NK-92 treated with Interleukin-12 subunit alpha and Interleukin-12 subunit beta, amount 100 ng/mL, for 24 hours (cell line): ENCODE measurements at regions not wholly inside any gene's neighbourhood (a gene's known extent, or its start where the extent isn't known, plus 50 kb on each side); places are given as distances from the start of the nearest gene placed in this dataset.
"Not testable (repeated sequence)": the region's sequence is repeated elsewhere in the genome, so short reads cannot be mapped to it uniquely, and the experiment has no call there.

Experiments
- DNase-seq: peaks from one replicate; lab custom pipeline; 2025; lab: John Stamatoyannopoulos, UW

DNA sequence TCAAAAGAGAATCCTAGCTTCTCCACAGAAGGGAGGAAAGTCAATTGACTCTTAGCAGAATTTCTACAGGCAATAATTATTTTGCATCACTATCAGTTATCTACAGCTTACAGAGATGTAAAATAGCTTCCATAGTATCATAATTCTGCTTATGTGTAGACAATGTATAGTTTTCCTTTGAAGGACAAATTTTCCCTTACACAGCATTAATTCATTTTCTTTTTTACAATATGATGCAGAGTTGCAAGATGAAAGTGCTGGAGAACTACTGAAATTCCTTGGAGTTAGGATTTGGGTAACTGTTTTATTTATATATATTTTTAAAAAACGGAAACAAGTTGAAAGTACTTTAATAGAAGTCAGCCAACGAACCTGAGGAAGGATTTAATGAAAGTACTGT, 111.0 kb upstream of the CPHXL start:
- DNase-seq: no peak

DNA sequence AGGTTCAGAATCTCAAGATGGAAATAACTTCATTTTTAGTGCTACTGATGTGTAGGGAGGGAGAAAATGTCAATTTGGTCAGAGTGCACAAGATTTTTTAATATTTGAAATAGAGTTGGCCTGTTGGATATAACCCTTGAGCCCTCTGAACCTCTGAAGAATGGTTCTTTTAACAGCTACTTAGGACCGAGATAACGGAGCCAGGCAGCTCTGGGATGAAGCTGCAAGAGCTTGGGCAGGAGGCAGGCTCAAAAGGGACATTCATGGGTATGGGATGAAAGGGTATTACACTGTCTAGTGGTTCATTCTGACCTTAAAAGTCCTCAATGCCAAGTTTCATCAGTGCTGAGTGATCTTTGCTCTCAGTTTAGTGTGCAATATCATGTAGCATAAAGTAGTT, 111.4 kb upstream of the CPHXL start:
- DNase-seq: no peak

DNA sequence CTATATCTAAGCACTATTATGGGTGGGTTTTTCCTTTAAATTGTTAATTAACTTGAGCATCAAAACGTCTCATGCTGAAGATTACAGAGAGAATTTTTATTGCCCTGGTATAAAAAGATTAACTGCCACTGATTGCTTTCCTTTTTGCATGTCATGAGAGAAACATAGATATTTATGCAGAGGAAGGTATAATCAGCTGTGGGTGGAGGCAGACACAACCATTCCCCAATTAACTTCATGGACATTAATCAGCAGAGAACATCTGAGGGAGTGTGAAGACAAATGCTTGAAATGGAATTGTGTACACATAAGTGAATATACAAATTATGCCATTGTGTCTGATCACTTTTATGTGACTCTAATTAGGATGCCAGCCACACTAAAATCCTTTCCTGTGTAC, 115.2 kb upstream of the CPHXL start:
- no peak for DNase-seq

DNA sequence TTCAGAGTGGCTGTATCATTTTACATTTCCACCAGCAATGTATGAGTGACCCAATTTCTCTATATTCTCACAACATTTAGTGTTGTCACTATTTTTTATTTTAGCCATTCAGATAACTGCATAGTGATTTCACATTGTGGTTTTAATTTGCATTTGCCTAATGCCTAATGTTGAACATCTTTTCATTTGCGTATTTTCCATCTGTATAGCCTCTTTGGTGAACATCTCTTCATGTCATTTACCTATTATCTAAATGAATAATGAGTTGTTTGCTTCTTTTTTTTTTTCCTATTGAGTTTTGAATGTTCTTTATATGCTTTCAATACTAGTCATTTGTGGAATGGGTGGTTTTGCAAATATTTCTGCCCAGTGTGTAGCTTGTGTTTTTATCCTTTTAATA, 120.9 kb upstream of the CPHXL start:
- no peak for DNase-seq

DNA sequence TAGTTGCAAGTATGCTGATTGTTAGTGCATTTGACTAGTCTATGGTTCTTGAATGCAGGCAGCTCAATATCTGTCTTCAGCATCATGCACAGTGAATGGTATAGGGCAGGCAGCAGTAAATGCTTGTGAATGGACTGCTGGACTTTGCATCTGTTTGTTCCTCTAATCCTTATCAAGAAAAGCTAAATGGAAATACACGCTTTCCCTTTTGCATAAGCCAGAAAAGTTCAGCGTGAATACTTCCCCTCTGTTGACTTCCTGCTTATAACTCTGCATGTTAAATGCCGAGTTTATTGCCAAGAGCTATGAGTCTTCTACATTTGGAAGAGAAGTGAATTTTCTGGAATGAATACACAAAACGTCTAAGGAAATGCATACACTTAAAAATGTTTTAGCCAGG, 127.9 kb upstream of the CPHXL start:
- no peak for DNase-seq

DNA sequence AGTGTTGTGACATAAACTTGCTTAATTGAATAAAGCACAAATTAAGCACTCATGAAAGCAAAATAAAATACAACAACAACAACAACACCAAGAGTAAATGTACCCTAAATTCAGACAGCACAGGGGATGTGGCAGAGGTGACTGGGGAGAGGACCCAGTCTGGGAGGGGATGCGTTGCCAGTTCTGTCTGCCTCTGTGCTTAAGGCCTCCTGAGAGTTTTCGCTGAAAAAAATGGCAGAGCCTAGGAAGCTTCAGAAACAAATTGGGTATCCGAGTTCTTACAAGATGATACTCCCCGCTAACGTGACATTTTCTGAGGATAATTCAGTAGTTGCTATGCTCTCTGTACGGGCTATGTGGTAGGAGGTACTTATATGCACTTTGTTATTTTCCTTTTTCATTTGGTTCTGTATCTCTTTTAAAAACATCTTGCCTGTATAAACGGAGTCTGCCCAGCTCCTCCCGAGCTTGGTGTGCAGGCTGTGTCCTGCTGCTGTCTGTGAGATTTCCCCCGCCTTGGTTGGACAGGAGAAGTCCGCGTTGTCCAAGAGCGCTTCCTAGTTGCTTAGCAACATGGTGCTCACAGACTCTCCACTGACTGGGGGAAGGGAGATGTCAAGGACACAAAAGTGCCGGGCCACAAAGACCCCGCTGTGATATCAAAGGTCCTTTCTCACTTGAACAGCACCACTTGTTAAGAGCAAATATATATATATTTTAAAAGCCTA, 134.2 kb upstream of the CPHXL start:
- no peak for DNase-seq

DNA sequence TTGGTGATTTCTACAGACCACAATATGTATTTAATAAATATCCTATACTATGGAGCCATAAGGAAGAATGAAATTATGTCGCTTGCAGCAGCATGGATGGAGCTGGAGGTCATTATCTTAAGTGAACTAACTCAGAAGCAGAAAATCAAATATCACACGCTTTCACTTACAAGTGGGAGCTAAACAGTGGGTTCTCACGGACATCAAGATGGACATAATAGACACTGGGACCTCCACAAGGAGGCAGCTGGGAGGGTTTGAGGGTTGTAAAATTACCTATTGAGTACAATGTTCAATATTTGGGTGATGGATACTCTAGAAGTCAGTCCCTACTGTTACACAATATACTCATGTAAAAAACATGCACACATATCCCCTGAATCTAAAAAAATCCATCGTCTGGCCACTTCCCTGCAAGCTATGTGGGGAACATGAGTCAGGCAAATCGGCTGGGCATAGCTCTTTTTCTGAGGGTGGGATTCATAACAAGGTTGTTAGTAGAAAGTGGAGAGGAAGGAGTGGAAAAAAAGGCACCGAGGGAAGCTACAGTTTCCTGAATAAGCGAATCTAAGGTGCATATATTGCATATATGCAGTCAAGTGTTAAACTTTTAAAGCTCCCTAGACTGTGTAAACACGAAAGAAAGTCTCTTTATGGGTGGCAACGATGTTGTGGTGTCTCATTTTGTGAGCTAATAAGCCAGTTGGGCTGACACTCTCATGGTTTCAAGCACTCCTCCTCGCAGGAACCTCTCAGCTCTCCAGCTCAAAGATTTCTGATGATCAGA, 135.2 kb upstream of the CPHXL start:
- no peak for DNase-seq

DNA sequence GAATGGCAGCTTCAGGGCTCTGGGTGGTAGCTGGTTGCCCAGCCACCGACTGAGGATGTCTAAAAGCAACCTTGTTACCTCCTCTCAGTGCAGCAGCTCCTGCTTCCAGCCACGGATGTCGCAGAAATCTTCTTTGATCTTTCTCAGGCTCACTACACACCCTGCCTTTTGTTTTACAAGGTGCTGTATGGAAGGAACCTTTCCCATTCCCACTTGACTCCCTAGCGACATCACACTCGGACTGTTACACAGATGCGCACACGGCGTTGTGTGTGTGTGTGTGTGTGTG, 135.8 kb upstream of the CPHXL start:
- no peak for DNase-seq

DNA sequence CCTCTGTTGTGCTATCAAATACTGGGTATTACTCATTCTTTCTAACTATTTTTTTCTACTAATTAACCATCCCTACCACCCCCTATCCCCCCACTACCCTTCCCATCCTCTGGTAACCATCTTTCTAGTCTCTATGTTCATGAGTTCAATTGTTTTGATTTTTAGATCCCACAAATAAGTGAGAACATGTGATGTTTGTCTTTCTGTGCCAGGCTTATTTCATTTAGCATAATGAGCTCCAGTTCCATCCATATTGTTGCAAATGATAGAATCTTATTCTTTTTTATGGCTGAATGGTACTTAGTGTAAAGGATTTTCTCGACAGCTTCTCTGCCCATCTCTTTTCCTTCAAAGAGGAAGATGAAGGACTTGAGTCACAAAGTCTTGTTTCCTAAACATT, 138.0 kb upstream of the CPHXL start:
- DNase-seq: no peak

DNA sequence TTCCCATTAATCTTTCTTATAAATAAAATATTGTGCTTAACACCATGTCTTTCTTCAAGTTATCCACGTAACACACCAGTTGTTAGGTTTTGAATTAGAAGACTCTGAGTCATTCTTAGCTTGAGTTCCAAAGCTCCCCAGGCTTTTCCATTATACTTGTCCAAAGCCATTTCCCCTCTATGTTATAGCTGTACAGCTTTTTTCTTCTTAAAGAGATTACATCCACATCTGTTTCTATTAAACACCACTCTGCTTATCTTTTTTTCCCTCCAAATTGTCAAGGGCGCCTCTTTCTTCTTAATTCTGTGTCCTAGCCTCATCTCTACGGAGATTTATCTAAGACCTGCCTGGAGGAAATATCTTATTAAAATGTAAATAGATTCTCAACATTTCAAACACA, 139.4 kb upstream of the CPHXL start:
- DNase-seq: no peak

DNA sequence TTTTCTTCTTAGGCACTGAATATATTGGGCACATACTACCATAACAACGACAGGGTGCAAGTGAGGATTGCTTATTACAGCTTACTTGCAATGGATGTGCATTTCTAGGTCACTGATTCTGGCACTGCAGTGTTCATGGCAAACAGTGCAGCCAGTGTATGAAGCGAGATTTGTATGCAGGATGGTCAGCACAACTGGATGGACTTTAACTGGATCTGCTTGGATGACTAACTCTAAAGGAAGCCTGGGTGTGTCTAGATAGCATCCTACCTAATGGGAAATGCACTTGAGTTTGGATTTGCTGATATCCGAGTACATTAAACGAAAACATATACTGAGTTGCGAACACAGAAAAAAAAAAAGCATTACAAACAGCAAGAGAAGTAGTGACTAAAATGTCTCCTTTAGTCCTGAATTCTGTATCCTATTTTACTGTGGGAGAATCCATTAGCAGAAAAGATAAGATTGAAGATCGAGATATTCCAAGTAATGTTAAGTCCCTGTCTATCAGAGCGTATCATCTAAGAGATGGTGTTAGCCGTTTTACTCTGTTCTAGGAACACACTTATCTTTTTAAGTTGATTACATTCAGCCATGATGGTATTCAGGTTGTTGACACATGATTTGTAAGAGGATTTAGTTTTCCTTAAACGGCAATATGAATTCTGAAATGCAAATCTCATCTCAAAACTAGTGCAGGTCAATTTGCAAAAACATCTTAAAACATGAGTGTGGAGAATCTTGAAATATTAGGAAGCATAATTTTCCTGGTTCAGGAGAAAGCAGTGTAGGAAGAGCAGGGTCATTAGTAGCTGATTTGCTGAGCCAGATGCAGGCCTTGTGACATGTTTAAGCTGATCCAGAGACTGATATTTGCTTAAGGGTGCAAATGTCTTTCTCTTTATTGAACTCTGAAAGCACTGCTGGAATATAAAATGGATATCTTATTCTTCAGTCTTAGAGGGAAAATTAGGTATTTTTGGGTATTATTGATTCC, 142.6 kb upstream of the CPHXL start:
- no peak for DNase-seq

DNA sequence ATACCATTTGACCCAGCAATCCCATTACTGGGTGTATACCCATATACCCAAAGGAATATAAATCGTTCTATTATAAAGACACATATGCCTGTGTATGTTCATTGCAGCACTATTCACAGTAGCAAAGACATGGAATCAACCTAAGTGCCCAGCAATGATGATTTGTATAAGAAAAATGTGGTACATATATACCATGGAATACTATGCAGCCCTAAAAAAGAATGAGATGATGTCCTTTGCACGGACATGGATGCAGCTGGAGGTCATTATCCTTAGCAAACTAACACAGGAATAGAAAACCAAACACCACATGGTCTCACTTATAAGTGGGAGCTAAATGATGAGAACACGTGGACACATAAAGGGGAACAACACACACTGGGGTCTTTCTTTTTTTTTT, 155.0 kb upstream of the CPHXL start:
- not testable (repeated sequence) for DNase-seq

DNA sequence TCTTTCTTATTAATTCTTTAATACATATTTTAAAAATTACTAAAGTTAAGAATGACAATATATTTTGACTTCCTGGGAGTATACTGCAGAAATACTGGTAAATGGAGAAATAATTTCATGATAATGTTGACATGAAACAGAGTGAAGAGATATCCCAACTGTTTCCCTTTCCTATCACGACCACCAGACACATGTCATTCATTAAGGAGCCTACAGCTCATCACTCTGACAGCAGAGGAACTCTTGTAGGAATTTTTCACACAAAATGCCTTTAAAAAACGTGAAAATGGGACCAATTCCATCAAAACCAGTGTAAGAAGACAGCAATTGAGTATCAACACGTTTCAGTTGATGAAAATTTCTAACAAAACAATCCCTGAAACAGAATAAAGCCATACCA, 172.9 kb upstream of the CPHXL start:
- no peak for DNase-seq

DNA sequence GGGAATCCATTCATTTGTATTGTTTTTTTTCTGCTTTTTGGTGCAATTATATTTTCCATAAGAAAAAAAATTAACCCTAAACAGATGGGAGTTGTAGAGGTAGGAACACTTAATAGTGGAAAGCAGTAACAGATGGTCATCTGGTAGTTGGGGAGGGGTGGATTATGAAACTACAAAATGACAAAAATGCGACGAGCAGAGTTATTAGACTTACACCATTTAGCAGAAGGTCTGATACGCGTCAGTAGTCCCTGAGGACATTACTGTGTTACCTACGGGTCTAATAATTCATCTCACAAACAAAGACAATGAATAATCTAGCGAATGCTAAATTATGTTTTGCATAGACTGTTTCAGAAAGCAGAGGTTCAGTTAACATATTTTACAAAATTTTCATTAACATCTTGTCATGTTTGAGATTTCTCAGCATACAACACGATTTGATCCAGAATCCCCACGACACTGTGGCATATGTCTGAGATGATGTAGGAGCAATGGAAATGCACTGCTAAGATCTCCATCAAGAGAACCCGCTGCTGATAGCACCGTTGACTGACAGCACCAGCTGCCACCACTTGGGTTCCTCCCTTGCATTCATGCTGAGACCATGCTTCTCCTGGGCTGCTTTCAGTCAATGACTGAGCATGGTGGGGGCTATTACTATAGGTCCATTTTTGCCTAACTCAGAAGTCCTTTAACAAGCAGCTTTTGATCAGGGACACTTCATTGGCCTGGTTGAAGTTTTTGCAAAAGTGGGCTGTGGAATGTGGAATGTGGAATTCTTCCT, 182.2 kb upstream of the CPHXL start:
- no peak for DNase-seq

DNA sequence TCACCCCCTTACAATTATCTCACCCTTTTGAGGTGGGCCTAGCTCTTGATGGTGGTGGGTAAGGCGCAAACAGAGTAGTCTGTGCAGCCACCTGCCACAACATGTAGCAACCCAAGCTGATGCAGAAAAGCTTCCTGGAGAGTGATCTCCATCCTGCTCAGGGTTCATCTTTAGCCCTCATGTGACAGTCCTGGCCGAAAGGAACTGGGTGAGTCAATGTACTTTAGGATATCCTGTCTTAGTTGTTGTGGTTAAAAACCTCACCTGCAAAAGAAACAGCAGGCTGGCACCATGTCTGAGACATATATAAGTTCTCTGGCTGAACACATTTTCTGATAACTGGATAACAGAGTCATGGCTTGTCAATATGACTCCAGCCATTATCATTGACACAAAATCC, 183.5 kb upstream of the CPHXL start:
- no peak for DNase-seq

DNA sequence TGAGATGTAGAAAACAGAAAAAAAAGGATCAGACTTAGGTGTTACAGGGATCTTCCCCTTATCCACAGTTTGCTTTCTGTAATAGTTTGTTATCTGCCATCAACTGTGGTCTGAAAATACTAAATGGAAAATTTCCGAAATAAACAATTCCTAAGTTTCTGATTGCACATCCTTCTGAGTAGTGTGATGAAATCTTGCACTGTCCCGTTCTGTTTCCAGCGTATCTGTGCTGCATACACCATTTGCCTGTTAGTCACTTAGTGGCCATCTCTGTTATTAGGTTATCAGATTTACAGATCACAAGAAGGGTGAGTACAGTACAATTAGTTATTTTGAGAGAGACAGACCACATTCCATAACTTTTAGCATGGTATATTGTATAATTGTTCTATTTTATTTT, 185.6 kb upstream of the CPHXL start:
- no peak for DNase-seq

DNA sequence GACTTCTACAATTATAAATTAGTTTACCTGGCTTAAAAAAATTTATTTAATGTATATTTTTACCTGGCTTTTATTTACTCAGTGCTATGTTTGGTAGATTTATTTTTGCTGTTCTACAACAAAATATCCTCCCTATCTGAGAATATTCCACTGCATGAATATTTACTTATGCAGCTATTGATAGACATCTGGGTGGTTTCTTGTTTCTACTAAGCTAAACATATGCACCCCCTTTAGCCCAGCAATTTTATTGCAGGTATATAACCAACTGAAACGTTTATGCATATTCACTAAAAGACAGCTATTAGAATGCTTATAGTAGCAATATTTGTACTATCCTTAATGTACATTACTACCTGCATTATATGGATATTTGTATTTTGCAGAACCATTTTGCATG, 187.7 kb upstream of the CPHXL start:
- no peak for DNase-seq

DNA sequence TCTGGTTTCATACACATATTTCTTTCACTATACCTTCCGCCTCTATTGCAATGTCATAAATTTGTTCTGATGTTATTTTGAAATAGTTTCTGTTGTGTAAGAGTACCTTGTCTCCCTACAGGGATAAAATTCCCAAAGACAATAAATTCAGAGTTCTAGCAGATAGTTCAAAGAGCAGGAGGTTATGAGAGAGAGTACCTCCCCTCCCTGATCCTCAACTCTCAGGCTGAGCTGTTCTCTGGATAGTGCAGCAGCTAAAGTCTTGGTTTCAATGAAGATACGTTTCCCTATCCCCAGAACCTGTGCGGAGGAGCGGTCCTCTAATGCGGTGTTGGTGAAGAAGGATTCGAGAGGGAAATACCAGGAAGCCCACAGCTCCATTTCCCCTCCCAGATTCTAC, 190.2 kb upstream of the CPHXL start:
- no peak for DNase-seq

DNA sequence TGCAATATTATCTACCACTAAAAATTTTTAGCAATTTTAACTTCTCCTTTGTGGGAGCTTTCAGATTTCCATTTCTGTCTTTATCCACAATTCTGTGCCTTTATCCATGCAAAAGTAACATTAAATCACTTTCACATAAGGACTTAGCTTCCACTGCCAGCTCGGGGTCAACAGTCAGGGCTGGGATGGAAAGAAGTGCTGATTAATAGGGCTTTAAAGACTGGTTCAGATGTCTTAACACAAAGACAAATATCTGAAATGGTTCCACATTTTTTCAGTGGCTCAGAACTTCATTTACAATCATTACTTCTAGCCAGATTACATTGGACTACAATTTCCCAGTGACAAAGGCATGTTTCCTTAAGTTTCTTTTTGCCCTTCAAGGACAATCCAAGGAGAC, 191.8 kb upstream of the CPHXL start:
- no peak for DNase-seq

DNA sequence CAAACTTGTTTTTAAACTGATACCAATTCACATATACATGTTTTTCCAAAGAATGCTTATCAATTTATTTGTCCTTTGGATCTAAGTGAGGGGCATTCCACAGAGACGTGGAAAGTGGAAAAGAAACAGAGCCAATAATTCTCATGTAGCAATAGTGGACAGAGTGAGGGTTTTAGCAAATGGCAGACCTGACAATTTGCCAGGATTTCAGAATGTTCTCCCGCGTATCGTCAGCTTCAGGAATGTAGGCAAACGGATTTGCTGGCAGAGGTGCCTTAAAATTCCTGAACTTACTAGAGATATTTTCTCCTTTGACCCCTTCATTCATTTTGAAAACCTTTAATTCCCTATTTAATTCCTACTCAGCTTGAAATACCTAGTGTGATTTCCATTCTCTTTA, 193.4 kb upstream of the CPHXL start:
- DNase-seq: no peak

DNA sequence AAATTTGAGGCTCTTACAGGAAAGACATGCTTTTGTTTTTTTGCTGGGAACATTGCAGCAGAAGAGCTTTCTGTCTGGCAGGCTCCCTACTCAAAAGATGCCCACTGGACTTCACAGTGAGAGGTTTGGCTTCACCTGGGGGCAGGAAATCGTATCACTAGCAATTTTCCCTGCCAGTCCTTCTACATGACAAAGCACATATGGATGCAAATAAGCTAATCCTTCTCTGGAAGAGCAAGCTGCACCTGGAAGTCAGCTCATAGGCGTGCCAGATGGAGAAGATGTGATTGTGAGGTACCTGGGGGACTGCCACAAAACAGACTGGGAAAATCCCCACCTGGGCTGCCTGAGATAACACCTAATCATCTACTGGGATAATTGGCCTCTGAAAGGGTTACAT, 195.0 kb upstream of the CPHXL start:
- DNase-seq: no peak

DNA sequence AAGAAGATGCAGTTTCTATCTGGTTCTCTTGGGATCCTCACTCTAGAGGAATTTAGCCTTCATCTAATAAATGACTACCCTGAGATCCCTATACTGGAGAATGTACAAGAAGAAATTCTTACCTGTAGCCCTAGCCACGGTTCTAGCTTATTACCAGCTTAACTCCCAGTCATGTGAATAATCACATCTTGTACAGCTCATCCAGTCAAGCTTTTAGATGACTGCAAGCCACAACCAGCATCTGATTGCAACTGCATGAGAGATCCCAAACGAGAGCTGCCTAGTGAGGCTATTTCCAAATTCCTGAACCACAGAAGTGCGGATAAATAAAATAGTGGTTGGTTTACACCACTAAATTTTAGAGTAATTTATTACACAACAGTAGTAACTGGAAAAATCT, 196.0 kb upstream of the CPHXL start:
- DNase-seq: no peak
